WERI-Rb-1 (cell line): ENCODE measurements at regions not wholly inside any gene's neighbourhood (a gene's known extent, or its start where the extent isn't known, plus 50 kb on each side); places are given as distances from the start of the nearest gene placed in this dataset.

Experiments
- DNase-seq: peaks from one replicate; pipeline ENCODE4 v3.0.0-alpha.2; 2020
- H3K27ac ChIP-seq: fragments of 250-450 bp; sonication (Bioruptor Pico); 2 replicates; pipeline ENCODE4 v1.5.1; 2020; ENCODE audit warnings: mild to moderate bottlenecking, moderate library complexity
- H3K27me3 ChIP-seq: fragments of 250-450 bp; sonication (Bioruptor Pico); 2 replicates; pipeline ENCODE4 v1.5.1; 2021; ENCODE audit warnings: mild to moderate bottlenecking, low read depth, moderate library complexity; ENCODE audit not compliant: insufficient read depth, severe bottlenecking
- H3K36me3 ChIP-seq: fragments of 250-450 bp; sonication (Bioruptor Pico); 2 replicates; pipeline ENCODE4 v1.5.1; 2020; ENCODE audit warnings: mild to moderate bottlenecking, moderate library complexity
- H3K4me3 ChIP-seq: 2 replicates; pipeline ENCODE4 v1.5.1; 2011; ENCODE audit warnings: low read depth, mild to moderate bottlenecking, control low read depth, low read length
- H3K9me3 ChIP-seq: fragments of 250-450 bp; sonication (Bioruptor Pico); 2 replicates; pipeline ENCODE4 v1.5.1; 2021; ENCODE audit warnings: mild to moderate bottlenecking, moderate library complexity; ENCODE audit not compliant: severe bottlenecking
- TF ChIP-seq, protein P1 (sequence below): IDR thresholded peaks from 2 replicates; pipeline ENCODE4 v1.5.1; 2011; ENCODE audit warnings: low read depth, mild to moderate bottlenecking, control low read depth, inconsistent platforms, low read length

GRCh38 chr13:90518417-90518816 lies 829.1 kb upstream of the MIR17HG start:
- H3K36me3 ChIP-seq: no peaks in the 10 kb centered on the region
- no peak overlapping the region for H3K27ac ChIP-seq
- H3K4me3 ChIP-seq: no peak overlapping the region
- peaks cover 10% of the 10 kb centered on the region for H3K9me3 ChIP-seq
- no peak for DNase-seq
- no peaks in the 10 kb centered on the region for H3K27me3 ChIP-seq
- TF ChIP-seq, protein P1, sequence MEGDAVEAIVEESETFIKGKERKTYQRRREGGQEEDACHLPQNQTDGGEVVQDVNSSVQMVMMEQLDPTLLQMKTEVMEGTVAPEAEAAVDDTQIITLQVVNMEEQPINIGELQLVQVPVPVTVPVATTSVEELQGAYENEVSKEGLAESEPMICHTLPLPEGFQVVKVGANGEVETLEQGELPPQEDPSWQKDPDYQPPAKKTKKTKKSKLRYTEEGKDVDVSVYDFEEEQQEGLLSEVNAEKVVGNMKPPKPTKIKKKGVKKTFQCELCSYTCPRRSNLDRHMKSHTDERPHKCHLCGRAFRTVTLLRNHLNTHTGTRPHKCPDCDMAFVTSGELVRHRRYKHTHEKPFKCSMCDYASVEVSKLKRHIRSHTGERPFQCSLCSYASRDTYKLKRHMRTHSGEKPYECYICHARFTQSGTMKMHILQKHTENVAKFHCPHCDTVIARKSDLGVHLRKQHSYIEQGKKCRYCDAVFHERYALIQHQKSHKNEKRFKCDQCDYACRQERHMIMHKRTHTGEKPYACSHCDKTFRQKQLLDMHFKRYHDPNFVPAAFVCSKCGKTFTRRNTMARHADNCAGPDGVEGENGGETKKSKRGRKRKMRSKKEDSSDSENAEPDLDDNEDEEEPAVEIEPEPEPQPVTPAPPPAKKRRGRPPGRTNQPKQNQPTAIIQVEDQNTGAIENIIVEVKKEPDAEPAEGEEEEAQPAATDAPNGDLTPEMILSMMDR: no peak

GRCh38 chr13:90519157-90519556 lies 828.3 kb upstream of the MIR17HG start:
- TF ChIP-seq, protein P1: no peak
- no peak for DNase-seq
- Histone ChIP-seq H3K27ac (no peak overlapping the region), H3K4me3 (no peak overlapping the region), H3K27me3 (no peaks in the 10 kb centered on the region), H3K36me3 (no peaks in the 10 kb centered on the region), H3K9me3 (peaks cover 10% of the 10 kb centered on the region)

DNA sequence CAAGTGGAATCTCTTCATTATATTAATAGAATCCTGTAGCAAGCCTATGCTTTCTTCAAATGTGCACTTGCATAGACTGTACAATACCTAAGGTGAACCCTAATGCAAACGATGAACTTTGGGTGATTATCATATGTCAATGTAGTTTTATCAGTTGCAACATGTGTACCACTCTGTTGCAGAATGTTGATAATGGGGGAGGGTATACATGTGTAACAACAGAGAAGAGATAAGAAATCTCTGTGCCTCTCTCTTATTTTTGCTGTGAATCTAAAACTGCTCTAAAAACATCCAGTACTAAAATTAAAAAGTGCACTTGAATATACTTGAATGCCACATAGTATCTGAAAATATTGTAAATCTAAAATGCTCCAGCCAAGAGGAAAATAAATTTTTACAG lies 820.8 kb upstream of the MIR17HG start:
- TF ChIP-seq, protein P1: no peak
- peaks cover 8% of the 10 kb centered on the region for H3K9me3 ChIP-seq
- no peak overlapping the region for H3K4me3 ChIP-seq
- H3K36me3 ChIP-seq: no peaks in the 10 kb centered on the region
- H3K27me3 ChIP-seq: no peaks in the 10 kb centered on the region
- DNase-seq: no peak
- H3K27ac ChIP-seq: no peak overlapping the region

- DNase-seq: no peak
- no peaks in the 10 kb centered on the region for H3K36me3 ChIP-seq
- no peak overlapping the region for H3K27ac ChIP-seq
- TF ChIP-seq, protein P1: no peak
- H3K9me3 ChIP-seq: peaks cover 2% of the 10 kb centered on the region
- no peaks in the 10 kb centered on the region for H3K27me3 ChIP-seq
- no peak overlapping the region for H3K4me3 ChIP-seq
Measured at GRCh38 chr13:90531744-90532143, 815.7 kb upstream of the MIR17HG start.

GRCh38 chr13:90532861-90533492 lies 814.5 kb upstream of the MIR17HG start:
- no peak overlapping the region for H3K4me3 ChIP-seq
- DNase-seq: no peak
- H3K27me3 ChIP-seq: no peaks in the 10 kb centered on the region
- TF ChIP-seq, protein P1: no peak
- no peak overlapping the region for H3K27ac ChIP-seq
- H3K9me3 ChIP-seq: peaks cover 2% of the 10 kb centered on the region
- no peaks in the 10 kb centered on the region for H3K36me3 ChIP-seq

- TF ChIP-seq, protein P1: no peak
- DNase-seq: no peak
- Histone ChIP-seq H3K27ac (no peak overlapping the region), H3K36me3 (no peaks in the 10 kb centered on the region), H3K27me3 (no peaks in the 10 kb centered on the region), H3K9me3 (peaks cover 2% of the 10 kb centered on the region), H3K4me3 (no peak overlapping the region)
Measured at GRCh38 chr13:90533866-90534265, 813.6 kb upstream of the MIR17HG start.
